ENCODE measurements at regions not wholly inside any gene's neighbourhood (a gene's known extent, or its start where the extent isn't known, plus 50 kb on each side); places are given as distances from the start of the nearest gene placed in this dataset.

DNA sequence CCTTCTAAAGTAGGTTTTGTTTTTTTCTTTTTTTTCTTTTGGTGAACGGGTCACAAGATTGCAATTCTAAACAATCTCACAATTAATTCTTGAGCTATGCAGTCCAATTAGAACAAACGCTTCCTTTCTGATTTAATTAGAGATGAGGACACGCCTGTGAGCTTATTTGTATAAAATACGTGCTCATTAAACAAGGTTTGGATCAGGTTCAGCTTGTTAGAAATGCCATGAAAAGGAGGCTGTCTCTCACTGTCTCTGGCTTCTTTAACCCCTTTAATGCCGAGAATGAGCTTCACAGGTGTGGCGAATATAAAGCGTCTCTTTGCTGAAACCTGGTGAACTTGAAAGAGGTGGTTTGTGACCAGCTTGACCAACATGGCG is 191.8 kb downstream of the GAS1 start:
- TF ChIP-seq RAD21 (IDR thresholded peaks at IDR 0.05; ENCODE audit: low read length) = no peak
- H3K4me1 ChIP-seq (ENCODE audit: control insufficient read depth in 1 of 2, insufficient read depth in 2 of 2, low read depth in 1 of 2, low read length in 1 of 2) = no peaks in the 10 kb centered on the region; a peak in 1 of 4 replicates
- no peaks in the 10 kb centered on the region for H3K9me2 ChIP-seq
- no peak overlapping the region for H3K27ac ChIP-seq (ENCODE audit: low read depth in 2 of 2, low read length in 1 of 2)
- H3K36me3 ChIP-seq (replicated peaks in 1 of 2; ENCODE audit: control insufficient read depth in 1 of 2, insufficient read depth in 2 of 2, low read length in 1 of 2) = no peaks in the 10 kb centered on the region
- POLR2A ChIA-PET = no interaction called here
- no peak for DNase-seq
- H3F3A ChIP-seq (replicated peaks; ENCODE audit: insufficient read depth) = no peaks in the 10 kb centered on the region
- H4K20me1 ChIP-seq (ENCODE audit: insufficient read depth) = no peaks in the 10 kb centered on the region
- H3K27me3 ChIP-seq (ENCODE audit: insufficient read depth) = no peaks in the 10 kb centered on the region
- H2AFZ ChIP-seq (ENCODE audit: low read depth) = no peak overlapping the region
- no peaks in the 10 kb centered on the region for H3K79me2 ChIP-seq (ENCODE audit: insufficient read depth)
- H3K4me3 ChIP-seq (ENCODE audit: low read depth in 2 of 2, low read length in 1 of 2) = no peak overlapping the region
- H3K9me3 ChIP-seq = no peaks in the 10 kb centered on the region
- CTCF ChIA-PET = interaction anchor here (0.9 to 1.4 kb wide), 2 partner anchors 9 to 16 kb away, joined by 3 to 4 read pairs; no protein-coding TSS in a partner anchor
- WGBS (ENCODE audit: low lambda C conversion rate) = 78% methylated on average over 8 of the region's 8 CpGs
- H3K9ac ChIP-seq = no peak overlapping the region
- H3K4me2 ChIP-seq = no peak overlapping the region

- TF ChIP-seq PBX3 (IDR thresholded peaks at IDR 0.05) (no peak), CTCF (IDR thresholded peaks at IDR 0.05) (no peak), USF2 (IDR thresholded peaks at IDR 0.05; ENCODE audit: borderline replicate concordance, low read depth, low read length) (no peak)
- Histone ChIP-seq H3K4me2 (no peak overlapping the region), H3K9me2 (no peaks in the 10 kb centered on the region), H3K27ac (ENCODE audit: low read depth in 2 of 2, low read length in 1 of 2) (no peak overlapping the region), H3K9ac (no peak overlapping the region), H3K9me3 (no peaks in the 10 kb centered on the region), H2AFZ (ENCODE audit: low read depth) (no peak overlapping the region), H3K27me3 (ENCODE audit: insufficient read depth) (no peaks in the 10 kb centered on the region), H3F3A (replicated peaks; ENCODE audit: insufficient read depth) (no peaks in the 10 kb centered on the region), H3K4me3 (ENCODE audit: low read depth in 2 of 2, low read length in 1 of 2) (no peak overlapping the region), H3K79me2 (ENCODE audit: insufficient read depth) (no peaks in the 10 kb centered on the region), H3K4me1 (ENCODE audit: control insufficient read depth in 1 of 2, insufficient read depth in 2 of 2, low read depth in 1 of 2, low read length in 1 of 2) (peaks cover under 1 to 2% of the 10 kb centered on the region in 2 experiments; a peak in 2 of 4 replicates), H3K36me3 (replicated peaks in 1 of 2; ENCODE audit: control insufficient read depth in 1 of 2, insufficient read depth in 2 of 2, low read length in 1 of 2) (no peaks in the 10 kb centered on the region), H4K20me1 (ENCODE audit: insufficient read depth) (no peaks in the 10 kb centered on the region)
- 67% methylated on average over 6 of the region's 6 CpGs for WGBS (ENCODE audit: low lambda C conversion rate)
- no peak for DNase-seq
- CTCF ChIA-PET = interaction anchor here (0.9 to 1.4 kb wide), 2 partner anchors 9 to 15 kb away, joined by 3 to 4 read pairs; no protein-coding TSS in a partner anchor
- POLR2A ChIA-PET = no interaction called here
Observed at GRCh38 chr9:86754581-86755560, 192.4 kb downstream of the GAS1 start.

- H3K9ac ChIP-seq = no peak overlapping the region
- CTCF ChIA-PET = no interaction called here
- H3K4me2 ChIP-seq = no peak overlapping the region
- no peaks in the 10 kb centered on the region for H3K27me3 ChIP-seq (ENCODE audit: insufficient read depth)
- H3K27ac ChIP-seq (ENCODE audit: low read depth in 2 of 2, low read length in 1 of 2) = no peak overlapping the region
- WGBS (ENCODE audit: low lambda C conversion rate) = 75% methylated on average over 3 of the region's 3 CpGs
- H4K20me1 ChIP-seq (ENCODE audit: insufficient read depth) = no peaks in the 10 kb centered on the region
- H3F3A ChIP-seq (replicated peaks; ENCODE audit: insufficient read depth) = peaks cover 5% of the 10 kb centered on the region
- no peaks in the 10 kb centered on the region for H3K79me2 ChIP-seq (ENCODE audit: insufficient read depth)
- no peaks in the 10 kb centered on the region for H3K9me2 ChIP-seq
- H3K4me1 ChIP-seq (ENCODE audit: control insufficient read depth in 1 of 2, insufficient read depth in 2 of 2, low read depth in 1 of 2, low read length in 1 of 2) = peaks cover 3 to 7% of the 10 kb centered on the region in 2 experiments; a peak in 3 of 4 replicates
- POLR2A ChIA-PET = no interaction called here
- no peak overlapping the region for H3K4me3 ChIP-seq (ENCODE audit: low read depth in 2 of 2, low read length in 1 of 2)
- H3K9me3 ChIP-seq = no peaks in the 10 kb centered on the region
- DNase-seq = no peak
- H2AFZ ChIP-seq (ENCODE audit: low read depth) = no peak overlapping the region
- no peaks in the 10 kb centered on the region for H3K36me3 ChIP-seq (replicated peaks in 1 of 2; ENCODE audit: control insufficient read depth in 1 of 2, insufficient read depth in 2 of 2, low read length in 1 of 2)
- TF ChIP-seq GABPA (IDR thresholded peaks at IDR 0.05; ENCODE audit: low read depth) = no peak
- no peak for TF ChIP-seq ELF1 (IDR thresholded peaks at IDR 0.05)
- TF ChIP-seq RFX5 (IDR thresholded peaks at IDR 0.05; ENCODE audit: low read length) = no peak
- TF ChIP-seq, protein P1, sequence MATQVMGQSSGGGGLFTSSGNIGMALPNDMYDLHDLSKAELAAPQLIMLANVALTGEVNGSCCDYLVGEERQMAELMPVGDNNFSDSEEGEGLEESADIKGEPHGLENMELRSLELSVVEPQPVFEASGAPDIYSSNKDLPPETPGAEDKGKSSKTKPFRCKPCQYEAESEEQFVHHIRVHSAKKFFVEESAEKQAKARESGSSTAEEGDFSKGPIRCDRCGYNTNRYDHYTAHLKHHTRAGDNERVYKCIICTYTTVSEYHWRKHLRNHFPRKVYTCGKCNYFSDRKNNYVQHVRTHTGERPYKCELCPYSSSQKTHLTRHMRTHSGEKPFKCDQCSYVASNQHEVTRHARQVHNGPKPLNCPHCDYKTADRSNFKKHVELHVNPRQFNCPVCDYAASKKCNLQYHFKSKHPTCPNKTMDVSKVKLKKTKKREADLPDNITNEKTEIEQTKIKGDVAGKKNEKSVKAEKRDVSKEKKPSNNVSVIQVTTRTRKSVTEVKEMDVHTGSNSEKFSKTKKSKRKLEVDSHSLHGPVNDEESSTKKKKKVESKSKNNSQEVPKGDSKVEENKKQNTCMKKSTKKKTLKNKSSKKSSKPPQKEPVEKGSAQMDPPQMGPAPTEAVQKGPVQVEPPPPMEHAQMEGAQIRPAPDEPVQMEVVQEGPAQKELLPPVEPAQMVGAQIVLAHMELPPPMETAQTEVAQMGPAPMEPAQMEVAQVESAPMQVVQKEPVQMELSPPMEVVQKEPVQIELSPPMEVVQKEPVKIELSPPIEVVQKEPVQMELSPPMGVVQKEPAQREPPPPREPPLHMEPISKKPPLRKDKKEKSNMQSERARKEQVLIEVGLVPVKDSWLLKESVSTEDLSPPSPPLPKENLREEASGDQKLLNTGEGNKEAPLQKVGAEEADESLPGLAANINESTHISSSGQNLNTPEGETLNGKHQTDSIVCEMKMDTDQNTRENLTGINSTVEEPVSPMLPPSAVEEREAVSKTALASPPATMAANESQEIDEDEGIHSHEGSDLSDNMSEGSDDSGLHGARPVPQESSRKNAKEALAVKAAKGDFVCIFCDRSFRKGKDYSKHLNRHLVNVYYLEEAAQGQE (IDR thresholded peaks at IDR 0.05; ENCODE audit: low read depth, low read length) = no peak
- TF ChIP-seq JUND (IDR thresholded peaks at IDR 0.05) = no peak
- TF ChIP-seq, protein P2, sequence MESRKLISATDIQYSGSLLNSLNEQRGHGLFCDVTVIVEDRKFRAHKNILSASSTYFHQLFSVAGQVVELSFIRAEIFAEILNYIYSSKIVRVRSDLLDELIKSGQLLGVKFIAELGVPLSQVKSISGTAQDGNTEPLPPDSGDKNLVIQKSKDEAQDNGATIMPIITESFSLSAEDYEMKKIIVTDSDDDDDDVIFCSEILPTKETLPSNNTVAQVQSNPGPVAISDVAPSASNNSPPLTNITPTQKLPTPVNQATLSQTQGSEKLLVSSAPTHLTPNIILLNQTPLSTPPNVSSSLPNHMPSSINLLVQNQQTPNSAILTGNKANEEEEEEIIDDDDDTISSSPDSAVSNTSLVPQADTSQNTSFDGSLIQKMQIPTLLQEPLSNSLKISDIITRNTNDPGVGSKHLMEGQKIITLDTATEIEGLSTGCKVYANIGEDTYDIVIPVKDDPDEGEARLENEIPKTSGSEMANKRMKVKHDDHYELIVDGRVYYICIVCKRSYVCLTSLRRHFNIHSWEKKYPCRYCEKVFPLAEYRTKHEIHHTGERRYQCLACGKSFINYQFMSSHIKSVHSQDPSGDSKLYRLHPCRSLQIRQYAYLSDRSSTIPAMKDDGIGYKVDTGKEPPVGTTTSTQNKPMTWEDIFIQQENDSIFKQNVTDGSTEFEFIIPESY (IDR thresholded peaks at IDR 0.05; ENCODE audit: borderline replicate concordance, low read depth) = no peak
Observed at GRCh38 chr9:86753836-86754235, 193.5 kb downstream of the GAS1 start.

All from SK-N-SH (cell line).